PFSK-1 (cell line): ENCODE measurements at regions not wholly inside any gene's neighbourhood (a gene's known extent, or its start where the extent isn't known, plus 50 kb on each side); places are given as distances from the start of the nearest gene placed in this dataset.

Source experiments
- TAF1 ChIP-seq: IDR thresholded peaks from 2 replicates; pipeline ENCODE4 v1.6.1; 2012; ENCODE audit warnings: low read length, control low read depth, borderline replicate concordance; ENCODE audit not compliant: insufficient read depth
- TF ChIP-seq, protein P1 (sequence below), 2 experiments: IDR thresholded peaks; 2 replicates each; pipeline versions ENCODE4 v1.6.1 to v1.8.0; 2011 to 2012; ENCODE audit warnings: low read depth in 2 of 2, low read length in 2 of 2, control low read depth in 1 of 2, inconsistent platforms in 1 of 2, mild to moderate bottlenecking in 1 of 2, moderate library complexity in 1 of 2; ENCODE audit not compliant: insufficient read depth in 1 of 2

DNA sequence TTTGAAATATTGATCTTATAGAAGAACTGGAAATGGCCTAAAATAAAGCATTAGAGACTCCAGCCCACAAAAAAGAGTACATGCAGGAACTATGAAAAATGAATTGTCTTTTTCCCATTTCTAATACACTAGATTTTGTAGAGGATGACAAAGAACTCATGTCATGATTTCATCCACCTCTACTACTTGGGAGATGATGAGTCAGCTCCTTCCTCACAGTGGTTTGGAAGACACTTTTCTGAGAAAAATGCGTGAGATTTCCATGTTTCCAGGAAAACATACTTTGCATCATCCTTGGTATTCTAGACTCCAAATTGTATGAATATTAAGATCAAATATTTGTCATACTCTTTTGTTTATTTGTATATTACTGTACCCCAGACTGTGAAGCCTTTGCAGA, 500.5 kb downstream of the FAM181B start:
- TF ChIP-seq TAF1: no peak
- TF ChIP-seq, protein P1, sequence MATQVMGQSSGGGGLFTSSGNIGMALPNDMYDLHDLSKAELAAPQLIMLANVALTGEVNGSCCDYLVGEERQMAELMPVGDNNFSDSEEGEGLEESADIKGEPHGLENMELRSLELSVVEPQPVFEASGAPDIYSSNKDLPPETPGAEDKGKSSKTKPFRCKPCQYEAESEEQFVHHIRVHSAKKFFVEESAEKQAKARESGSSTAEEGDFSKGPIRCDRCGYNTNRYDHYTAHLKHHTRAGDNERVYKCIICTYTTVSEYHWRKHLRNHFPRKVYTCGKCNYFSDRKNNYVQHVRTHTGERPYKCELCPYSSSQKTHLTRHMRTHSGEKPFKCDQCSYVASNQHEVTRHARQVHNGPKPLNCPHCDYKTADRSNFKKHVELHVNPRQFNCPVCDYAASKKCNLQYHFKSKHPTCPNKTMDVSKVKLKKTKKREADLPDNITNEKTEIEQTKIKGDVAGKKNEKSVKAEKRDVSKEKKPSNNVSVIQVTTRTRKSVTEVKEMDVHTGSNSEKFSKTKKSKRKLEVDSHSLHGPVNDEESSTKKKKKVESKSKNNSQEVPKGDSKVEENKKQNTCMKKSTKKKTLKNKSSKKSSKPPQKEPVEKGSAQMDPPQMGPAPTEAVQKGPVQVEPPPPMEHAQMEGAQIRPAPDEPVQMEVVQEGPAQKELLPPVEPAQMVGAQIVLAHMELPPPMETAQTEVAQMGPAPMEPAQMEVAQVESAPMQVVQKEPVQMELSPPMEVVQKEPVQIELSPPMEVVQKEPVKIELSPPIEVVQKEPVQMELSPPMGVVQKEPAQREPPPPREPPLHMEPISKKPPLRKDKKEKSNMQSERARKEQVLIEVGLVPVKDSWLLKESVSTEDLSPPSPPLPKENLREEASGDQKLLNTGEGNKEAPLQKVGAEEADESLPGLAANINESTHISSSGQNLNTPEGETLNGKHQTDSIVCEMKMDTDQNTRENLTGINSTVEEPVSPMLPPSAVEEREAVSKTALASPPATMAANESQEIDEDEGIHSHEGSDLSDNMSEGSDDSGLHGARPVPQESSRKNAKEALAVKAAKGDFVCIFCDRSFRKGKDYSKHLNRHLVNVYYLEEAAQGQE (IDR thresholded peaks at IDR 0.05; ENCODE audit: insufficient read depth in 1 of 2, low read depth in 2 of 2, low read length in 2 of 2): no peak
